ENCODE measurements at regions not wholly inside any gene's neighbourhood (a gene's known extent, or its start where the extent isn't known, plus 50 kb on each side); places are given as distances from the start of the nearest gene placed in this dataset.

GRCh38 chr12:107513636-107514400 lies 171.8 kb upstream of the PWP1 start:
- no peak overlapping the region for H3K4me2 ChIP-seq (ENCODE audit: insufficient read depth, low read length)
- BruUV-seq (replicated peaks): no TSS peak
- H3K9ac ChIP-seq (replicated peaks; ENCODE audit: extremely low read depth, insufficient read depth, low read length): no peak overlapping the region
- no peak overlapping the region for H3K4me3 ChIP-seq (replicated peaks in 1 of 3; ENCODE audit: insufficient read depth in 1 of 3, low read depth in 1 of 3, low read length in 3 of 3)
- no peaks in the 10 kb centered on the region for H3K36me3 ChIP-seq (ENCODE audit: control insufficient read depth in 2 of 2, extremely low read depth in 1 of 2, insufficient read depth in 2 of 2, low read length in 2 of 2)
- H2AFZ ChIP-seq (ENCODE audit: low read depth, low read length): no peak overlapping the region
- ChIA-PET CTCF (interaction anchor here (0.8 kb wide), 1 partner anchor 409 kb away, joined by 3 read pairs; no protein-coding TSS in a partner anchor), POLR2A (no interaction called here)
- FAIRE-seq (no peak), DNase-seq (ENCODE audit: low read depth, low spot score) (no peak)
- H3K27ac ChIP-seq (ENCODE audit: insufficient read depth, low read depth, low read length): no peak overlapping the region
- no peak for TF ChIP-seq POLR2AphosphoS5 (IDR thresholded peaks at IDR 0.05; ENCODE audit: insufficient read depth, low read depth, low read length)
- TF ChIP-seq, protein P1, sequence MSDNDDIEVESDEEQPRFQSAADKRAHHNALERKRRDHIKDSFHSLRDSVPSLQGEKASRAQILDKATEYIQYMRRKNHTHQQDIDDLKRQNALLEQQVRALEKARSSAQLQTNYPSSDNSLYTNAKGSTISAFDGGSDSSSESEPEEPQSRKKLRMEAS (IDR thresholded peaks at IDR 0.05; ENCODE audit: insufficient read depth, insufficient read length): no peak
- no peak for TF ChIP-seq FOS (IDR thresholded peaks at IDR 0.05; ENCODE audit: borderline replicate concordance, insufficient read depth, low read length)
- no peak for TF ChIP-seq POLR2A (IDR thresholded peaks at IDR 0.05; ENCODE audit: low read depth, low read length)
- TF ChIP-seq MYC (IDR thresholded peaks at IDR 0.05; ENCODE audit: low read depth, low read length): no peak
- TF ChIP-seq, protein P2, sequence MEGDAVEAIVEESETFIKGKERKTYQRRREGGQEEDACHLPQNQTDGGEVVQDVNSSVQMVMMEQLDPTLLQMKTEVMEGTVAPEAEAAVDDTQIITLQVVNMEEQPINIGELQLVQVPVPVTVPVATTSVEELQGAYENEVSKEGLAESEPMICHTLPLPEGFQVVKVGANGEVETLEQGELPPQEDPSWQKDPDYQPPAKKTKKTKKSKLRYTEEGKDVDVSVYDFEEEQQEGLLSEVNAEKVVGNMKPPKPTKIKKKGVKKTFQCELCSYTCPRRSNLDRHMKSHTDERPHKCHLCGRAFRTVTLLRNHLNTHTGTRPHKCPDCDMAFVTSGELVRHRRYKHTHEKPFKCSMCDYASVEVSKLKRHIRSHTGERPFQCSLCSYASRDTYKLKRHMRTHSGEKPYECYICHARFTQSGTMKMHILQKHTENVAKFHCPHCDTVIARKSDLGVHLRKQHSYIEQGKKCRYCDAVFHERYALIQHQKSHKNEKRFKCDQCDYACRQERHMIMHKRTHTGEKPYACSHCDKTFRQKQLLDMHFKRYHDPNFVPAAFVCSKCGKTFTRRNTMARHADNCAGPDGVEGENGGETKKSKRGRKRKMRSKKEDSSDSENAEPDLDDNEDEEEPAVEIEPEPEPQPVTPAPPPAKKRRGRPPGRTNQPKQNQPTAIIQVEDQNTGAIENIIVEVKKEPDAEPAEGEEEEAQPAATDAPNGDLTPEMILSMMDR (IDR thresholded peaks at IDR 0.05; ENCODE audit: extremely low read depth in 1 of 2, insufficient read depth in 1 of 2, low read depth in 1 of 2, low read length in 2 of 2): no peak
- no peak for TF ChIP-seq EZH2 (IDR thresholded peaks at IDR 0.05; ENCODE audit: borderline replicate concordance, low read depth, low read length, severe bottlenecking)
- no peak for TF ChIP-seq GATA2 (IDR thresholded peaks at IDR 0.05; ENCODE audit: insufficient read depth, insufficient read length, low read depth, low read length)
- TF ChIP-seq JUN (IDR thresholded peaks at IDR 0.05; ENCODE audit: borderline replicate concordance, insufficient read depth, insufficient read length, low read depth): no peak
- no peaks in the 10 kb centered on the region for H3K9me3 ChIP-seq (replicated peaks; ENCODE audit: control insufficient read depth, insufficient read depth, low read length)
- no peaks in the 10 kb centered on the region for H3K27me3 ChIP-seq (ENCODE audit: control insufficient read depth in 2 of 2, insufficient read depth in 2 of 2, low read length in 2 of 2)
- peaks cover 15% of the 10 kb centered on the region for H3K4me1 ChIP-seq (ENCODE audit: control insufficient read depth, extremely low read depth, insufficient read depth, low read length)
- H3K79me2 ChIP-seq (ENCODE audit: control insufficient read depth, insufficient read depth, low read length): no peaks in the 10 kb centered on the region
- no peaks in the 10 kb centered on the region for H3K9me1 ChIP-seq (replicated peaks; ENCODE audit: control insufficient read depth, extremely low read depth, insufficient read depth, low read length)
- dilution Hi-C loops (cut with MboI; ENCODE audit: extremely low pct_ligation_motif_present, low sequenced_read_pairs): no loop called here
- no peaks in the 10 kb centered on the region for H4K20me1 ChIP-seq (replicated peaks; ENCODE audit: control insufficient read depth, extremely low read depth, insufficient read depth, low read length)
- intact Hi-C loops (cut with micrococcal nuclease): no loop called here
